H1 (cell line): ENCODE measurements at regions not wholly inside any gene's neighbourhood (a gene's known extent, or its start where the extent isn't known, plus 50 kb on each side); places are given as distances from the start of the nearest gene placed in this dataset.

Experiments
- CTCF ChIA-PET: fragments of 300-600 bp; sonication (Branson Sonifier 250); formaldehyde crosslinking; loops from one replicate; lab custom pipeline; 2021; ENCODE audit not compliant: partially characterized antibody; lab: Charles Lee
- POLR2A ChIA-PET: fragments of 300-600 bp; sonication (Branson Sonifier 250); formaldehyde crosslinking; loops from one replicate; lab custom pipeline; 2021; ENCODE audit warnings: inconsistent platforms; ENCODE audit not compliant: partially characterized antibody; lab: Charles Lee
- DNase-seq, 2 experiments: peaks; one replicate each; pipeline versions ENCODE4 v3.0.0 to v3.0.0-alpha.2; 2010 to 2022; ENCODE audit warnings: low spot score in 2 of 2, low read depth in 1 of 2, mixed read lengths in 1 of 2
- FAIRE-seq: peaks from 2 replicates; lab custom pipeline; 2011; peaks lifted over from hg19 to GRCh38; lab: Jason Lieb, UNC
- H2AFZ ChIP-seq: 2 replicates; pipeline ENCODE4 v1.8.1; 2012; ENCODE audit warnings: low read length, inconsistent platforms
- H2AK5ac ChIP-seq: 2 replicates; pipeline ENCODE4 v1.6.1; 2013; ENCODE audit warnings: low read depth, low read length
- H2BK120ac ChIP-seq: replicated peaks from 2 replicates; pipeline ENCODE3; 2013; ENCODE audit warnings: low read depth, low read length, inconsistent platforms
- H2BK12ac ChIP-seq: 2 replicates; pipeline ENCODE4 v1.6.1; 2013; ENCODE audit warnings: low read depth, low read length
- H2BK15ac ChIP-seq: 2 replicates; pipeline ENCODE4 v1.6.1; 2013; ENCODE audit warnings: low read length
- H2BK20ac ChIP-seq: 2 replicates; pipeline ENCODE4 v1.6.1; 2013; ENCODE audit warnings: low read length
- H2BK5ac ChIP-seq: 2 replicates; pipeline ENCODE4 v1.6.1; 2013; ENCODE audit warnings: low read depth, low read length
- H3K14ac ChIP-seq: 2 replicates; pipeline ENCODE4 v1.6.1; 2013; ENCODE audit warnings: inconsistent platforms; ENCODE audit not compliant: insufficient read length
- H3K18ac ChIP-seq: 2 replicates; pipeline ENCODE4 v1.6.1; 2013; ENCODE audit warnings: low read length; ENCODE audit errors: extremely low read depth
- H3K23ac ChIP-seq: 2 replicates; pipeline ENCODE4 v1.6.1; 2013; ENCODE audit warnings: inconsistent platforms; ENCODE audit not compliant: insufficient read length
- H3K23me2 ChIP-seq: 2 replicates; pipeline ENCODE4 v1.6.1; 2013; ENCODE audit warnings: low read depth, low read length
- H3K27ac ChIP-seq: 2 replicates; pipeline ENCODE4 v1.6.1; 2011; ENCODE audit warnings: low read depth, low read length, inconsistent platforms
- H3K27me3 ChIP-seq, 4 experiments: replicated peaks in 1 of 4; 1 replicate in 1 of 4; 2 replicates in 3 of 4; pipeline versions ENCODE4 v1.6.1 to v1.8.1; 2011 to 2013; ENCODE audit warnings: low read length in 3 of 4, mild to moderate bottlenecking in 3 of 4, inconsistent platforms in 2 of 4, mixed read lengths in 2 of 4, moderate library complexity in 1 of 4; ENCODE audit not compliant: control insufficient read depth in 3 of 4, insufficient read depth in 3 of 4; ENCODE audit errors: extremely low read depth in 1 of 4
- H3K36me3 ChIP-seq, 4 experiments: 2 replicates each; pipeline versions ENCODE4 v1.6.1 to v1.8.1; 2011 to 2013; ENCODE audit warnings: mild to moderate bottlenecking in 4 of 4, low read length in 3 of 4, moderate library complexity in 2 of 4, control low read depth in 1 of 4, inconsistent platforms in 1 of 4; ENCODE audit not compliant: insufficient read depth in 4 of 4, control insufficient read depth in 2 of 4
- H3K4ac ChIP-seq: replicated peaks from 2 replicates; pipeline ENCODE3; 2013; ENCODE audit warnings: low read length, low read depth, mixed read lengths, inconsistent platforms; ENCODE audit not compliant: insufficient read length
- H3K4me1 ChIP-seq, 4 experiments: replicated peaks in 1 of 4; 1 replicate in 1 of 4; 2 replicates in 3 of 4; pipeline versions ENCODE4 v1.6.1 to v1.8.1; 2011 to 2013; ENCODE audit warnings: low read length in 3 of 4, inconsistent platforms in 2 of 4, mixed read lengths in 1 of 4; ENCODE audit not compliant: insufficient read depth in 4 of 4, control insufficient read depth in 3 of 4
- H3K4me2 ChIP-seq, 2 experiments: 2 replicates each; pipeline versions ENCODE4 v1.6.1 to v1.8.1; 2011 to 2013; ENCODE audit warnings: low read depth in 2 of 2, low read length in 2 of 2, control low read depth in 1 of 2, inconsistent platforms in 1 of 2, mild to moderate bottlenecking in 1 of 2; ENCODE audit not compliant: insufficient read depth in 1 of 2
- H3K4me3 ChIP-seq, 4 experiments: fragments of 200-600, 300-600 bp in 1 of 4; sonication (generic), shearing (Covaris generic), sonication (Bioruptor Twin) in 1 of 4; 2 replicates each; pipeline versions ENCODE4 v1.5.1 to v1.8.1; 2011 to 2016; ENCODE audit warnings: low read length in 4 of 4, low read depth in 3 of 4, control low read depth in 2 of 4, inconsistent platforms in 2 of 4, mild to moderate bottlenecking in 2 of 4, mixed read lengths in 1 of 4, moderate library complexity in 1 of 4; ENCODE audit not compliant: insufficient read depth in 2 of 4; ENCODE audit errors: extremely low read depth in 1 of 4
- H3K56ac ChIP-seq: replicated peaks from 2 replicates; pipeline ENCODE3; 2013; ENCODE audit warnings: low read depth, mild to moderate bottlenecking, mixed read lengths, low read length, inconsistent platforms; ENCODE audit not compliant: insufficient read length
- H3K79me1 ChIP-seq: 2 replicates; pipeline ENCODE4 v1.6.1; 2013; ENCODE audit warnings: low read depth, low read length, control low read depth
- H3K79me2 ChIP-seq, 2 experiments: 2 replicates each; pipeline versions ENCODE4 v1.6.1 to v1.8.1; 2012 to 2013; ENCODE audit warnings: low read length in 2 of 2, mild to moderate bottlenecking in 2 of 2, inconsistent platforms in 1 of 2; ENCODE audit not compliant: insufficient read depth in 2 of 2, control insufficient read depth in 1 of 2
- H3K9ac ChIP-seq, 4 experiments: replicated peaks in 1 of 4; 1 replicate in 1 of 4; 2 replicates in 3 of 4; pipeline versions ENCODE4 v1.6.1 to v1.8.1; 2011 to 2013; ENCODE audit warnings: low read depth in 3 of 4, low read length in 3 of 4, control low read depth in 2 of 4, mild to moderate bottlenecking in 2 of 4, moderate library complexity in 2 of 4, inconsistent platforms in 1 of 4; ENCODE audit errors: extremely low read depth in 1 of 4
- H3K9me3 ChIP-seq, 2 experiments: 2 replicates each; pipeline versions ENCODE4 v1.6.1 to v1.8.1; 2012 to 2013; ENCODE audit warnings: mild to moderate bottlenecking in 2 of 2, moderate library complexity in 2 of 2, control low read depth in 1 of 2, inconsistent platforms in 1 of 2, low read depth in 1 of 2, low read length in 1 of 2, mixed read lengths in 1 of 2; ENCODE audit not compliant: insufficient read depth in 2 of 2
- H4K20me1 ChIP-seq, 2 experiments: replicated peaks in 1 of 2; 2 replicates each; pipeline versions ENCODE3 to v1.8.1; 2011 to 2013; ENCODE audit warnings: inconsistent platforms in 2 of 2, low read length in 2 of 2, mild to moderate bottlenecking in 1 of 2; ENCODE audit not compliant: insufficient read depth in 2 of 2, control insufficient read depth in 1 of 2
- H4K5ac ChIP-seq: 2 replicates; pipeline ENCODE4 v1.6.1; 2013; ENCODE audit warnings: low read length, low read depth, mixed read lengths, inconsistent platforms; ENCODE audit not compliant: insufficient read length
- H4K8ac ChIP-seq: 2 replicates; pipeline ENCODE4 v1.8.0; 2013; ENCODE audit warnings: mild to moderate bottlenecking, moderate library complexity, low read length, inconsistent platforms; ENCODE audit not compliant: insufficient read depth; ENCODE audit errors: extremely low read depth
- H4K91ac ChIP-seq: replicated peaks from 2 replicates; pipeline ENCODE3; 2013; ENCODE audit warnings: low read length, mixed read lengths, inconsistent platforms; ENCODE audit not compliant: insufficient read length
- POLR2AphosphoS5 ChIP-seq: IDR thresholded peaks from 2 replicates; pipeline ENCODE4 v1.6.1; 2011; ENCODE audit warnings: low read depth, low read length
- SAP30 ChIP-seq: fragments of 300-600 bp; sonication (generic); IDR thresholded peaks from 2 replicates; pipeline ENCODE4 v1.7.1; 2012; ENCODE audit warnings: low read length, moderate library complexity, mild to moderate bottlenecking, inconsistent platforms; ENCODE audit not compliant: insufficient read depth, insufficient replicate concordance
- TAF1 ChIP-seq: IDR thresholded peaks from 2 replicates; pipeline ENCODE4 v1.6.1; 2011; ENCODE audit warnings: mild to moderate bottlenecking, low read depth, low read length
- WGBS, 2 experiments: shearing (Covaris generic) in 1 of 2; methylation state at CpG; one replicate each; pipeline versions ENCODE4 v1.1.6 to v1.1.7; 2013 to 2015; ENCODE audit warnings: low lambda C conversion rate in 2 of 2, mixed read lengths in 2 of 2, inconsistent platforms in 1 of 2, low coverage in 1 of 2, missing lambda C conversion rate in 1 of 2; ENCODE audit not compliant: insufficient replicate concordance in 2 of 2, insufficient coverage in 1 of 2, insufficient read length in 1 of 2; ENCODE audit errors: extremely low coverage in 1 of 2, missing lambda C conversion rate in 1 of 2; 5-methylcytosine and 5-hydroxymethylcytosine counted together

- H3K79me2 ChIP-seq: no peaks in the 10 kb centered on the region
- H4K91ac ChIP-seq: no peak overlapping the region
- no peak overlapping the region for H3K9ac ChIP-seq
- CTCF ChIA-PET: interaction anchor here (1.2 to 1.9 kb wide), 4 partner anchors 13 to 99 kb away, joined by 3 to 5 read pairs (median 4); no protein-coding TSS in a partner anchor
- H4K20me1 ChIP-seq: no peaks in the 10 kb centered on the region
- H3K79me1 ChIP-seq: no peaks in the 10 kb centered on the region
- H3K4me2 ChIP-seq: no peak overlapping the region
- H3K14ac ChIP-seq: no peak overlapping the region
- no peak overlapping the region for H2BK20ac ChIP-seq
- no peak overlapping the region for H2BK12ac ChIP-seq
- no peaks in the 10 kb centered on the region for H3K23me2 ChIP-seq
- H3K56ac ChIP-seq: no peak overlapping the region
- H3K4ac ChIP-seq: no peak overlapping the region
- H3K23ac ChIP-seq: no peak overlapping the region
- no peak overlapping the region for H3K4me3 ChIP-seq
- no peak for DNase-seq
- 82% methylated on average over 3 of the region's 3 CpGs; no CpG with 5 or more reads in 1 of the 2 experiments for WGBS, 2 experiments
- H2AFZ ChIP-seq: no peak overlapping the region
- no peak overlapping the region for H2BK5ac ChIP-seq
- no peaks in the 10 kb centered on the region for H3K27me3 ChIP-seq
- H4K5ac ChIP-seq: no peak overlapping the region
- TF ChIP-seq TAF1 (no peak), SAP30 (no peak), POLR2AphosphoS5 (no peak)
- TF ChIP-seq, all 59 proteins: peak for 0
- H3K9me3 ChIP-seq: peaks cover 3 to 4% of the 10 kb centered on the region in 2 experiments; a peak in 3 of 4 replicates
- H3K27ac ChIP-seq: no peak overlapping the region
- no peaks in the 10 kb centered on the region for H3K36me3 ChIP-seq
- POLR2A ChIA-PET: no interaction called here
- H2BK15ac ChIP-seq: no peak overlapping the region
- no peak overlapping the region; the same call in 1 of the 2 replicates for H4K8ac ChIP-seq
- no peak overlapping the region for H3K18ac ChIP-seq
- no peaks in the 10 kb centered on the region for H3K4me1 ChIP-seq
- H2AK5ac ChIP-seq: no peak overlapping the region
- no peak overlapping the region for H2BK120ac ChIP-seq
- no peak for FAIRE-seq
Measured at GRCh38 chr16:50489182-50489581, 59.0 kb upstream of the NKD1 start.
